Spinal cord (tissue), 9 donors: ENCODE measurements at regions not wholly inside any gene's neighbourhood (a gene's known extent, or its start where the extent isn't known, plus 50 kb on each side); places are given as distances from the start of the nearest gene placed in this dataset.

ENCODE experiments used
- DNase-seq, 6 donors: peaks; one replicate each; pipeline versions ENCODE4 v3.0.0 to v3.0.0-alpha.2; 2013 to 2015; ENCODE audit warnings: low spot score in 6 of 6, low read depth in 4 of 6
- H3K27ac ChIP-seq: one replicate; pipeline ENCODE4 v1.5.1; 2013; ENCODE audit warnings: low read depth, low read length, control low read depth
- H3K27me3 ChIP-seq: one replicate; pipeline ENCODE4 v1.6.1; 2013; ENCODE audit warnings: low read length; ENCODE audit not compliant: control insufficient read depth, insufficient read depth
- H3K36me3 ChIP-seq: one replicate; pipeline ENCODE4 v1.6.1; 2013; ENCODE audit warnings: low read length; ENCODE audit not compliant: control insufficient read depth, insufficient read depth
- H3K4me1 ChIP-seq: one replicate; pipeline ENCODE4 v1.6.1; 2013; ENCODE audit warnings: low read length; ENCODE audit not compliant: control insufficient read depth, insufficient read depth
- H3K4me3 ChIP-seq: one replicate; pipeline ENCODE4 v1.5.1; 2013; ENCODE audit warnings: low read depth, low read length, control low read depth
- H3K9me3 ChIP-seq: one replicate; pipeline ENCODE4 v1.6.1; 2013; ENCODE audit warnings: low read length; ENCODE audit not compliant: control insufficient read depth, insufficient read depth
- WGBS: methylation state at CpG from one replicate; pipeline ENCODE4 v1.1.5; 2013; ENCODE audit warnings: missing lambda C conversion rate; ENCODE audit not compliant: insufficient coverage; 5-methylcytosine and 5-hydroxymethylcytosine counted together
- donor health status: healthy.

- DNase-seq = peak in 2 of 6 donors; percentile 35 to 47
- Histone ChIP-seq H3K9me3 (no peaks in the 10 kb centered on the region), H3K4me1 (no peaks in the 10 kb centered on the region), H3K36me3 (no peaks in the 10 kb centered on the region), H3K27me3 (no peaks in the 10 kb centered on the region), H3K4me3 (no peak overlapping the region), H3K27ac (no peak overlapping the region)
- WGBS = no CpG with 5 or more reads among the region's 3 CpGs
These were observed 1350.1 kb upstream of the C9orf72 start for GRCh38 chr9:28923351-28923750.

GRCh38 chr9:28925157-28925556 is 1351.9 kb upstream of the C9orf72 start:
- Histone ChIP-seq H3K4me3 (no peak overlapping the region), H3K27ac (no peak overlapping the region), H3K9me3 (no peaks in the 10 kb centered on the region), H3K36me3 (no peaks in the 10 kb centered on the region), H3K27me3 (no peaks in the 10 kb centered on the region), H3K4me1 (no peaks in the 10 kb centered on the region)
- no peak for DNase-seq
- WGBS = 84% methylated on average over 2 of the region's 3 CpGs

- Histone ChIP-seq H3K27me3 (no peaks in the 10 kb centered on the region), H3K9me3 (no peaks in the 10 kb centered on the region), H3K27ac (no peak overlapping the region), H3K4me1 (no peaks in the 10 kb centered on the region), H3K4me3 (no peak overlapping the region), H3K36me3 (no peaks in the 10 kb centered on the region)
- no CpG with 5 or more reads among the region's 3 CpGs for WGBS
- no peak for DNase-seq
These were observed 1353.0 kb upstream of the C9orf72 start for GRCh38 chr9:28926306-28926705.

DNA sequence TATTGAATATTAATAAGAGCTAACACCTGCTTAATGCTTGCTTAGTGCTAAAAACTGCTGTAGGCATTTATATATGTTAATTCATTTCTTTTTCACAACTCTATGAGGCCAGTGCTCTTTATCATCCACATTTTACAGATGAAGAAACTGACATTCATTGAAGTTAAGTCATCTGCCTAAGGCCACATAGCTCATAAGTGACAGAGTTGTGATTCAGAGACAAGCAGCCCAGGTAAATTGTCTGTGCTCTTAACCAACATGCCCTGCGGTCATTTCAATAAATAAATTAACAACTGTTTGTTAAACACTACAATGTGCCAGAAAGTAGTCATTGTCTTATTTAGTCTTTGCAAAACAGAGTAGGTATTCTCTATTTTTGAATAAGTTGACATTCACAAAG is 1354.4 kb upstream of the C9orf72 start:
- Histone ChIP-seq H3K4me3 (no peak overlapping the region), H3K27me3 (no peaks in the 10 kb centered on the region), H3K27ac (no peak overlapping the region), H3K9me3 (no peaks in the 10 kb centered on the region), H3K36me3 (no peaks in the 10 kb centered on the region), H3K4me1 (no peaks in the 10 kb centered on the region)
- no CpG with 5 or more reads among the region's 1 CpG for WGBS
- no peak for DNase-seq

GRCh38 chr9:28929433-28929832 is 1356.2 kb upstream of the C9orf72 start:
- no peak overlapping the region for H3K4me3 ChIP-seq
- DNase-seq = no peak
- WGBS = no CpG with 5 or more reads among the region's 3 CpGs
- H3K27me3 ChIP-seq = no peaks in the 10 kb centered on the region
- no peaks in the 10 kb centered on the region for H3K9me3 ChIP-seq
- H3K36me3 ChIP-seq = no peaks in the 10 kb centered on the region
- no peaks in the 10 kb centered on the region for H3K4me1 ChIP-seq
- H3K27ac ChIP-seq = no peak overlapping the region

DNA sequence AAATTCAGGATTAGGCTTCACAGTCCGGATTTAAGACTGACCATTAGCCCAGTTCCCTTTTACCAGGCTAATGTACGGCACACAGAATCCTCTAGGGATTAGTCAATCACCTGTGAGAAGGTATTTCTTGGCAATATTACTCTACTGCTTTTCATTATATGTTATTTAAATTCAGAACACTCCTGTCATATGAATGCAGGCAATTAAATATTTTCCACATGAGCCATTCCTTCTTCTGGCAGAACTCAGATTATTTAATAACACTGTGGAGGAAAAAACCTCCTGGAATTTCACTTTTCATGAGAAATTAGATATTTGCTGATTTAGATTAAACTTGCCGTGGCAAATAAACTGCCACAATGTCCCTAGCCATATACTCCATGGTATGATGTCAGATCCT is 1357.5 kb upstream of the C9orf72 start:
- no peak for DNase-seq
- Histone ChIP-seq H3K27me3 (no peaks in the 10 kb centered on the region), H3K9me3 (no peaks in the 10 kb centered on the region), H3K4me1 (no peaks in the 10 kb centered on the region), H3K36me3 (no peaks in the 10 kb centered on the region), H3K27ac (no peak overlapping the region), H3K4me3 (no peak overlapping the region)
- 100% methylated on average over 1 of the region's 3 CpGs for WGBS

DNA sequence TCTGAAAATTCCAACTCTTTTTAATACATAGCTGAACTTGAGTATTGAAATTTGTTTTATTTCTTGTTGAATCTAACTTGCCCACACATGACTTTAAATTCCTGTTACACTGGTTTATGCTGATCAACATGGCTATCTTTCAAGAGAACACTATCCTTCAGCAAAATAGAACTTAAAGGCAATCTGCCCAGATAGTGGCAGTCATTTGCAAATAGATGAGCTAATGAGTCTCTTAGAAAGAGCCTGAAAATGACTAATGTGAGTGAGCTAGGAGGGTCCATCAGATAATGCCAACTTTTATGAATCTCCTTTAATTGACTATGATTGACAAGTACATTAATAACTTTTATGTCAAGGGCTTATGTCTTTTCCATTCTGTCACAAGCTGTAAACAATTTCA is 1360.8 kb upstream of the C9orf72 start:
- no peak overlapping the region for H3K4me3 ChIP-seq
- H3K9me3 ChIP-seq = no peaks in the 10 kb centered on the region
- DNase-seq = no peak
- H3K27me3 ChIP-seq = no peaks in the 10 kb centered on the region
- H3K4me1 ChIP-seq = no peaks in the 10 kb centered on the region
- no peak overlapping the region for H3K27ac ChIP-seq
- H3K36me3 ChIP-seq = no peaks in the 10 kb centered on the region

- WGBS = 44% methylated on average over 1 of the region's 3 CpGs
- no peak overlapping the region for H3K4me3 ChIP-seq
- no peaks in the 10 kb centered on the region for H3K27me3 ChIP-seq
These were observed 1365.7 kb upstream of the C9orf72 start for GRCh38 chr9:28938981-28939380.

GRCh38 chr9:28941856-28942255 is 1368.6 kb upstream of the C9orf72 start:
- Histone ChIP-seq H3K4me1 (no peaks in the 10 kb centered on the region), H3K27me3 (no peaks in the 10 kb centered on the region), H3K4me3 (no peak overlapping the region), H3K36me3 (no peaks in the 10 kb centered on the region), H3K27ac (no peak overlapping the region), H3K9me3 (no peaks in the 10 kb centered on the region)
- no peak for DNase-seq
- no CpG with 5 or more reads among the region's 2 CpGs for WGBS

More at GRCh38 chr9:28938981-28939380, 1365.7 kb upstream of the C9orf72 start:
- no peak for DNase-seq
- no peaks in the 10 kb centered on the region for H3K9me3 ChIP-seq
- no peaks in the 10 kb centered on the region for H3K36me3 ChIP-seq
- no peaks in the 10 kb centered on the region for H3K4me1 ChIP-seq
- no peak overlapping the region for H3K27ac ChIP-seq

DNA sequence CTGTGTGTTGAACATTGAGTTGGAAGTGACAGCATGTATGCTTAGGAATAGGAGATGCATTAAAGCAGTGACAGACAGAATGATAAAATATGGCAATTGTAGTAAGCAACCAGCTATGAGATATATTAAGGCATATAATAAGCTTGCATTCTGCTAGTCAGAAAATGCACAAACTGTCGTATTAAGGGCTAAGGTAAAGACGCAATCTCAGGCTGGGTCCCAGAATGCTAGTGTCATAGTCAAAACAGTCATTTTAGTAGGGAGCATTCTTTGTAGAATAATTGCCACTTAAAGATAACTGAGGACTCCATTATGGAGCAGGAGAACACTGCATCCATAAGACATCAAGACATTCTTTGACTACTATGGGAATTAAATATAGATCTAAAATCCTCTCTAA is 1369.7 kb upstream of the C9orf72 start:
- no peak overlapping the region for H3K4me3 ChIP-seq
- no peaks in the 10 kb centered on the region for H3K27me3 ChIP-seq
- 93% methylated on average over 2 of the region's 2 CpGs for WGBS
- no peaks in the 10 kb centered on the region for H3K9me3 ChIP-seq
- no peak for DNase-seq
- H3K36me3 ChIP-seq = no peaks in the 10 kb centered on the region
- H3K27ac ChIP-seq = no peak overlapping the region
- no peaks in the 10 kb centered on the region for H3K4me1 ChIP-seq
